Smooth muscle cell (in vitro differentiated cells): ENCODE measurements at regions not wholly inside any gene's neighbourhood (a gene's known extent, or its start where the extent isn't known, plus 50 kb on each side); places are given as distances from the start of the nearest gene placed in this dataset.

Source experiments
- DNase-seq: peaks from one replicate; lab custom pipeline; 2025; ENCODE audit not compliant: unreplicated experiment; lab: John Stamatoyannopoulos, UW
- H2AFZ ChIP-seq: fragments of 200-600 bp; sonication (generic); 2 replicates; pipeline ENCODE4 v1.6.0; 2016; ENCODE audit warnings: antibody characterized with exemption, low read depth, mild to moderate bottlenecking
- H3F3A ChIP-seq: fragments of 200-600 bp; sonication (generic); 2 replicates; pipeline ENCODE4 v1.6.0; 2017; ENCODE audit warnings: antibody characterized with exemption, low read depth
- H3K27ac ChIP-seq: fragments of 200-600 bp; sonication (generic); 2 replicates; pipeline ENCODE4 v1.5.1; 2016; ENCODE audit warnings: low read depth, mild to moderate bottlenecking
- H3K27me3 ChIP-seq: fragments of 200-600 bp; sonication (generic); 2 replicates; pipeline ENCODE4 v1.6.1; 2016; ENCODE audit warnings: low read depth, mild to moderate bottlenecking
- H3K36me3 ChIP-seq: fragments of 200-600 bp; sonication (generic); 2 replicates; pipeline ENCODE4 v1.5.1; 2016; ENCODE audit warnings: low read depth
- H3K4me1 ChIP-seq: fragments of 200-600 bp; sonication (generic); 2 replicates; pipeline ENCODE4 v1.5.1; 2016; ENCODE audit warnings: low read depth
- H3K4me2 ChIP-seq: fragments of 200-600 bp; sonication (generic); 2 replicates; pipeline ENCODE4 v1.6.0; 2016; ENCODE audit warnings: mild to moderate bottlenecking
- H3K4me3 ChIP-seq: fragments of 200-600 bp; sonication (generic); 2 replicates; pipeline ENCODE4 v1.5.1; 2016; ENCODE audit warnings: mild to moderate bottlenecking
- H3K79me2 ChIP-seq: fragments of 200-600 bp; sonication (generic); 2 replicates; pipeline ENCODE4 v1.6.0; 2016; ENCODE audit warnings: low read depth, mild to moderate bottlenecking
- H3K9ac ChIP-seq: fragments of 200-600 bp; sonication (generic); 2 replicates; pipeline ENCODE4 v1.6.0; 2016; ENCODE audit warnings: low read depth
- H3K9me3 ChIP-seq: fragments of 200-600 bp; sonication (generic); replicated peaks from 2 replicates; pipeline ENCODE4 v1.5.1; 2016; ENCODE audit warnings: low read depth
- H4K20me1 ChIP-seq: fragments of 200-600 bp; sonication (generic); 2 replicates; pipeline ENCODE4 v1.6.0; 2016; ENCODE audit warnings: low read depth
- WGBS: methylation state at CpG from one replicate; pipeline ENCODE4 v1.1.7; 2016; ENCODE audit warnings: low lambda C conversion rate; 5-methylcytosine and 5-hydroxymethylcytosine counted together
- TF ChIP-seq, protein P1 (sequence below): fragments of 200-600 bp; sonication (generic); IDR thresholded peaks from 2 replicates; pipeline ENCODE4 v1.5.1; 2017; ENCODE audit warnings: borderline replicate concordance, mild to moderate bottlenecking, antibody characterized with exemption; ENCODE audit not compliant: insufficient read depth, poor library complexity, severe bottlenecking

DNA sequence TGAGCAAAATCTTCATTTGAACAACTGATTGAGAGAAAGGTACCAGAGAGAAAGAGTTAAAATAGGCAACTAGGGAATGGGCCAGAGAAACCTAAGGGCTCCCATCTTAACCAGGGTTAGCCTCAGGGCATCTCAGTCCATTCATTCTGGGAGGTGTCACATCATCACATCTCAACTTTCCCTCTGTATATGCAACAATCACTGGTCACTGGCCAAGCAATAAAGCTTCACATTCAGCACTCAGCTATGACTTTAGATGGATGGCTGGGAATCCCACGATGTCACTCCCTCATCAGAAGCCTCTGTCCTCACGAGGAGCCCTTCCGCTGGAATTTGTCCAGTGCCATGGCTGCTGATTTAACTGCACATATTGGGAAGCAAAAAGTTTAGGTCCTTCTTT, 172.1 kb upstream of the MGMT start:
- Histone ChIP-seq H3K27ac (no peak overlapping the region), H3K9ac (no peak overlapping the region), H3K36me3 (no peaks in the 10 kb centered on the region), H2AFZ (no peak overlapping the region), H3F3A (no peaks in the 10 kb centered on the region), H3K79me2 (no peaks in the 10 kb centered on the region), H3K4me3 (no peak overlapping the region), H3K27me3 (no peaks in the 10 kb centered on the region), H3K9me3 (no peaks in the 10 kb centered on the region), H4K20me1 (no peaks in the 10 kb centered on the region), H3K4me2 (no peak overlapping the region), H3K4me1 (no peaks in the 10 kb centered on the region)
- 67% methylated on average over 3 of the region's 3 CpGs for WGBS
- TF ChIP-seq, protein P1, sequence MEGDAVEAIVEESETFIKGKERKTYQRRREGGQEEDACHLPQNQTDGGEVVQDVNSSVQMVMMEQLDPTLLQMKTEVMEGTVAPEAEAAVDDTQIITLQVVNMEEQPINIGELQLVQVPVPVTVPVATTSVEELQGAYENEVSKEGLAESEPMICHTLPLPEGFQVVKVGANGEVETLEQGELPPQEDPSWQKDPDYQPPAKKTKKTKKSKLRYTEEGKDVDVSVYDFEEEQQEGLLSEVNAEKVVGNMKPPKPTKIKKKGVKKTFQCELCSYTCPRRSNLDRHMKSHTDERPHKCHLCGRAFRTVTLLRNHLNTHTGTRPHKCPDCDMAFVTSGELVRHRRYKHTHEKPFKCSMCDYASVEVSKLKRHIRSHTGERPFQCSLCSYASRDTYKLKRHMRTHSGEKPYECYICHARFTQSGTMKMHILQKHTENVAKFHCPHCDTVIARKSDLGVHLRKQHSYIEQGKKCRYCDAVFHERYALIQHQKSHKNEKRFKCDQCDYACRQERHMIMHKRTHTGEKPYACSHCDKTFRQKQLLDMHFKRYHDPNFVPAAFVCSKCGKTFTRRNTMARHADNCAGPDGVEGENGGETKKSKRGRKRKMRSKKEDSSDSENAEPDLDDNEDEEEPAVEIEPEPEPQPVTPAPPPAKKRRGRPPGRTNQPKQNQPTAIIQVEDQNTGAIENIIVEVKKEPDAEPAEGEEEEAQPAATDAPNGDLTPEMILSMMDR = no peak
- no peak for DNase-seq

GRCh38 chr10:129305046-129305445, 162.0 kb upstream of the MGMT start:
- TF ChIP-seq, protein P1 = no peak
- no peak overlapping the region for H2AFZ ChIP-seq
- no peak overlapping the region for H3K4me3 ChIP-seq
- no peaks in the 10 kb centered on the region for H4K20me1 ChIP-seq
- no peaks in the 10 kb centered on the region for H3K36me3 ChIP-seq
- H3K79me2 ChIP-seq = no peaks in the 10 kb centered on the region
- no peaks in the 10 kb centered on the region for H3K9me3 ChIP-seq
- no peak for DNase-seq
- H3K9ac ChIP-seq = no peak overlapping the region
- WGBS = 64% methylated on average over 5 of the region's 5 CpGs
- no peaks in the 10 kb centered on the region for H3K27me3 ChIP-seq
- no peaks in the 10 kb centered on the region for H3F3A ChIP-seq
- H3K4me2 ChIP-seq = no peak overlapping the region
- H3K4me1 ChIP-seq = peaks cover 3% of the 10 kb centered on the region
- no peak overlapping the region for H3K27ac ChIP-seq

- Histone ChIP-seq H3K4me1 (peaks cover 3% of the 10 kb centered on the region), H3K79me2 (no peaks in the 10 kb centered on the region), H2AFZ (no peak overlapping the region), H3K27me3 (no peaks in the 10 kb centered on the region), H3F3A (no peaks in the 10 kb centered on the region), H3K27ac (no peak overlapping the region), H3K36me3 (no peaks in the 10 kb centered on the region), H3K9me3 (no peaks in the 10 kb centered on the region), H3K9ac (no peak overlapping the region), H4K20me1 (no peaks in the 10 kb centered on the region), H3K4me3 (no peak overlapping the region), H3K4me2 (no peak overlapping the region)
- DNase-seq = no peak
- 93% methylated on average over 8 of the region's 8 CpGs for WGBS
- TF ChIP-seq, protein P1 = no peak
Observed at GRCh38 chr10:129307141-129307540, 159.9 kb upstream of the MGMT start.

DNA sequence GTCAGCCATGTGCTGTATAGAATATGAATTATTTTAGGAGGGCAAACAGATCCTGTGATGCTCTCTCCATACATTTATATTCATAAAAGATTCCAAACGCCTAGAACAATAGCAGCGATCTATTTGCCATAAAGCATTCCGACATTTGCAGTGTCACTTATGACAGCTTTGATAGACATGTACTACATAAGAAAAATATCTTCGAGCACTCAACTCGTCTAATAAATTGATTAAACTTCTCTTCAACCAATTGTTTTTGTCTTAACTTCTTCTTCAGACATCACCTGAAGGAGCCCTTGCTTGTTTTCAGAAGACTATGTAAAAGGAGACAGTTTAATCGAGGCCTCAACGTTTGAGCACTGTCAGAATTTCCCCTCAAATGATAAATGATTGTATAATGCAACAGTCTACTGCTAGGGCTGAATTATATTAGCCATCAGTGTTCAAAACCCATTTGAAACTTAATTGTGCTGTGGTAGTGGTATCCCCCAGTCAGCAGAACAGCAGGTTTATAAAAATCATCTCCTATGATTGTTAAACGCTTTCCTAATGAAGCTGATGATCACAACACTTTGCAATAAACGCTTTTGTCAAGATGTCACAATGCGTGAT, 158.0 kb upstream of the MGMT start:
- DNase-seq = no peak
- peaks cover 3% of the 10 kb centered on the region for H3K4me1 ChIP-seq
- H3K4me3 ChIP-seq = no peak overlapping the region
- H3K79me2 ChIP-seq = no peaks in the 10 kb centered on the region
- H4K20me1 ChIP-seq = no peaks in the 10 kb centered on the region
- WGBS = 90% methylated on average over 10 of the region's 10 CpGs
- H3F3A ChIP-seq = no peaks in the 10 kb centered on the region
- no peaks in the 10 kb centered on the region for H3K36me3 ChIP-seq
- no peaks in the 10 kb centered on the region for H3K27me3 ChIP-seq
- H3K9ac ChIP-seq = no peak overlapping the region
- TF ChIP-seq, protein P1 = no peak
- H3K27ac ChIP-seq = no peak overlapping the region
- H3K4me2 ChIP-seq = no peak overlapping the region
- no peak overlapping the region for H2AFZ ChIP-seq
- no peaks in the 10 kb centered on the region for H3K9me3 ChIP-seq
